ENCODE measurements at regions not wholly inside any gene's neighbourhood (a gene's known extent, or its start where the extent isn't known, plus 50 kb on each side); places are given as distances from the start of the nearest gene placed in this dataset.

DNA sequence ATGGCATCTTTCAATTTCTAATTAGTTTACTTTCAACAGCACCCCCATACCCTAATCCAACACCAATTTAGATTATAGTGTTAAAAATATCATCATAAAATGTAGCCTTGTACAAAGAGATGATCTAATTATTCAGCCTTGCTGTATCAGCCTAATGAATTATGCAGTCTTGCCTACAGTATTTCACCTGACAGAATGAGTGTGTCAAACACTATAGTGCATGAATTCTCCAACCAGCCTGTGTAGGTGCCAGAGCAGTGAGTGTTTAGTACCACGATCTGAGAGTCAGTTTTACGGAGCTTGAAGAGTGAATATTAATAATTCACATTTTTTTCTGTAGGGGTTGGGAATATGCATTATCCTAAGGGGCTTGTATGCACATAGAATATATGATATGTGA is 411.6 kb upstream of the SLC14A2 start:
- no peaks in the 10 kb centered on the region; the same call in 2 of the 3 replicates for H3K9me3 Mint-ChIP-seq
- Histone ChIP-seq H3K9me2 (ENCODE audit: insufficient read depth) (0 out of 2 replicates have a peak, but pooled peaks cover 7% of the 10 kb centered on the region), H3K27me3 (ENCODE audit: insufficient read depth) (no peaks in the 10 kb centered on the region), H3K4me1 (ENCODE audit: insufficient read depth) (no peaks in the 10 kb centered on the region), H3K36me3 (ENCODE audit: insufficient read depth) (no peaks in the 10 kb centered on the region), H3K79me2 (replicated peaks; ENCODE audit: insufficient read depth) (no peaks in the 10 kb centered on the region), H3K4me2 (no peak overlapping the region), H4K20me1 (replicated peaks; ENCODE audit: insufficient read depth) (no peaks in the 10 kb centered on the region), H2AFZ (no peak overlapping the region), H3K27ac (ENCODE audit: low read depth) (no peak overlapping the region), H3K4me3 (no peak overlapping the region), H3F3A (replicated peaks; ENCODE audit: low read depth) (no peaks in the 10 kb centered on the region)
- no peaks in the 10 kb centered on the region for H3K27me3 Mint-ChIP-seq (ENCODE audit: insufficient read depth, low read depth, poor library complexity)
- no peak for DNase-seq (ENCODE audit: low spot score)
- TF ChIP-seq, protein P1, sequence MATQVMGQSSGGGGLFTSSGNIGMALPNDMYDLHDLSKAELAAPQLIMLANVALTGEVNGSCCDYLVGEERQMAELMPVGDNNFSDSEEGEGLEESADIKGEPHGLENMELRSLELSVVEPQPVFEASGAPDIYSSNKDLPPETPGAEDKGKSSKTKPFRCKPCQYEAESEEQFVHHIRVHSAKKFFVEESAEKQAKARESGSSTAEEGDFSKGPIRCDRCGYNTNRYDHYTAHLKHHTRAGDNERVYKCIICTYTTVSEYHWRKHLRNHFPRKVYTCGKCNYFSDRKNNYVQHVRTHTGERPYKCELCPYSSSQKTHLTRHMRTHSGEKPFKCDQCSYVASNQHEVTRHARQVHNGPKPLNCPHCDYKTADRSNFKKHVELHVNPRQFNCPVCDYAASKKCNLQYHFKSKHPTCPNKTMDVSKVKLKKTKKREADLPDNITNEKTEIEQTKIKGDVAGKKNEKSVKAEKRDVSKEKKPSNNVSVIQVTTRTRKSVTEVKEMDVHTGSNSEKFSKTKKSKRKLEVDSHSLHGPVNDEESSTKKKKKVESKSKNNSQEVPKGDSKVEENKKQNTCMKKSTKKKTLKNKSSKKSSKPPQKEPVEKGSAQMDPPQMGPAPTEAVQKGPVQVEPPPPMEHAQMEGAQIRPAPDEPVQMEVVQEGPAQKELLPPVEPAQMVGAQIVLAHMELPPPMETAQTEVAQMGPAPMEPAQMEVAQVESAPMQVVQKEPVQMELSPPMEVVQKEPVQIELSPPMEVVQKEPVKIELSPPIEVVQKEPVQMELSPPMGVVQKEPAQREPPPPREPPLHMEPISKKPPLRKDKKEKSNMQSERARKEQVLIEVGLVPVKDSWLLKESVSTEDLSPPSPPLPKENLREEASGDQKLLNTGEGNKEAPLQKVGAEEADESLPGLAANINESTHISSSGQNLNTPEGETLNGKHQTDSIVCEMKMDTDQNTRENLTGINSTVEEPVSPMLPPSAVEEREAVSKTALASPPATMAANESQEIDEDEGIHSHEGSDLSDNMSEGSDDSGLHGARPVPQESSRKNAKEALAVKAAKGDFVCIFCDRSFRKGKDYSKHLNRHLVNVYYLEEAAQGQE (IDR thresholded peaks at IDR 0.05; ENCODE audit: unreplicated experiment): no peak
- TF ChIP-seq STAT1 (IDR thresholded peaks at IDR 0.05; ENCODE audit: unreplicated experiment) (no peak), ZNF331 (CRISPR knock-in tag; IDR thresholded peaks at IDR 0.05; ENCODE audit: low read depth) (no peak)
- H3K4me1 Mint-ChIP-seq: no peaks in the 10 kb centered on the region
- H3K36me3 Mint-ChIP-seq (ENCODE audit: low read depth): no peaks in the 10 kb centered on the region; the same call in 2 of the 3 replicates
- H3K4me3 Mint-ChIP-seq: no peak overlapping the region
- no peak for ATAC-seq
- H3K27ac Mint-ChIP-seq: no peak overlapping the region

DNA sequence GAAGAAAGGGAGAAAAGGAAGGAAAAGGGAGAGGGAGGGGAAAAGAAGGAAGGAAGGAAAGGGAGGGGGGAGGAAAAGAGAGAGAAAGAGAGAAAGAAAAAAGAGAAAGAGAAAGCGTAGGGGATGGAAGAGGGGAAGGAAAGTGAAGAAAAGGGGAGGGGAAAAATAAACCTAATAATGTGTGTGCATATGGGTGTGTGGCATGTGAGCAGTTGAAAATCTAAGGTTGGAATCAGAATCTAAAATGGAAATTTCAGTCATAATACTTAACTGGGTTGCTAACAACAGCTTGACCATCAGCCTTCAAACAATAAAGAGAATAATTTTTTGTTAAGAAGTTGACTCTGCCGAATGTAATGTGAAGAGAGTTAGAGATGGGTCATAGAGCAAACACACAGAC is 407.9 kb upstream of the SLC14A2 start:
- no peak for ATAC-seq
- Histone ChIP-seq H3K9me2 (ENCODE audit: insufficient read depth) (no peaks in the 10 kb centered on the region), H3K27me3 (ENCODE audit: insufficient read depth) (no peaks in the 10 kb centered on the region), H3K4me2 (no peak overlapping the region), H3K4me1 (ENCODE audit: insufficient read depth) (no peaks in the 10 kb centered on the region), H3F3A (replicated peaks; ENCODE audit: low read depth) (no peaks in the 10 kb centered on the region), H4K20me1 (replicated peaks; ENCODE audit: insufficient read depth) (no peaks in the 10 kb centered on the region), H2AFZ (no peak overlapping the region), H3K4me3 (no peak overlapping the region), H3K27ac (ENCODE audit: low read depth) (no peak overlapping the region), H3K79me2 (replicated peaks; ENCODE audit: insufficient read depth) (no peaks in the 10 kb centered on the region), H3K36me3 (ENCODE audit: insufficient read depth) (no peaks in the 10 kb centered on the region)
- TF ChIP-seq, protein P1 (IDR thresholded peaks at IDR 0.05; ENCODE audit: unreplicated experiment): no peak
- Mint-ChIP-seq H3K27me3 (ENCODE audit: insufficient read depth, low read depth, poor library complexity) (no peaks in the 10 kb centered on the region), H3K4me3 (no peak overlapping the region), H3K4me1 (0 out of 3 replicates have a peak, but pooled peaks cover 2% of the 10 kb centered on the region), H3K9me3 (no peaks in the 10 kb centered on the region; the same call in 2 of the 3 replicates), H3K36me3 (ENCODE audit: low read depth) (no peaks in the 10 kb centered on the region; the same call in 2 of the 3 replicates), H3K27ac (no peak overlapping the region)
- DNase-seq (ENCODE audit: low spot score): no peak
